Breast epithelium (tissue), 3 donors: ENCODE measurements at regions not wholly inside any gene's neighbourhood (a gene's known extent, or its start where the extent isn't known, plus 50 kb on each side); places are given as distances from the start of the nearest gene placed in this dataset.
"Not testable (repeated sequence)": the region's sequence is repeated elsewhere in the genome, so short reads cannot be mapped to it uniquely, and the experiment has no call there.

ENCODE experiments used
- POLR2A ChIP-seq: fragments of 450-650 bp; IDR thresholded peaks from one replicate; pipeline ENCODE4 v1.6.1; 2016; ENCODE audit warnings: antibody characterized with exemption, mild to moderate bottlenecking, moderate library complexity
- TF ChIP-seq, protein P1 (sequence below), 3 donors: fragments of 450-650 bp; IDR thresholded peaks; one replicate each; pipeline ENCODE4 v1.5.1; 2016 to 2017; ENCODE audit warnings: antibody characterized with exemption in 3 of 3, mild to moderate bottlenecking in 3 of 3, moderate library complexity in 3 of 3

DNA sequence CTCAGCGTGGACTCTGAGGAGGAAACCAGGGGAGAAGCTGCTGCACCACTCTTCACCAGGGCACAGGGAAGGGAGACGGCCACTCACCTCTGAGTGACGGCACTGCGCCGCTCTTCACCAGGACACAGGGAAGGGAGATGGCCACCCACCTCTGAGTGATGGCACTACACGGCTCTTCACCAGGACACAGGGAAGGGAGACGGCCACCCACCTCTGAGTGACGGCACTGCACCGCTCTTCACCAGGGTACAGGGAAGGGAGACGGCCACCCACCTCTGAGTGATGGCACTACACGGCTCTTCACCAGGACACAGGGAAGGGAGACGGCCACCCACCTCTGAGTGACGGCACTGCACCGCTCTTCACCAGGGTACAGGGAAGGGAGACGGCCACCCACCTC lies 102.5 kb downstream of the GOLGA6L6 start:
- TF ChIP-seq, protein P1, sequence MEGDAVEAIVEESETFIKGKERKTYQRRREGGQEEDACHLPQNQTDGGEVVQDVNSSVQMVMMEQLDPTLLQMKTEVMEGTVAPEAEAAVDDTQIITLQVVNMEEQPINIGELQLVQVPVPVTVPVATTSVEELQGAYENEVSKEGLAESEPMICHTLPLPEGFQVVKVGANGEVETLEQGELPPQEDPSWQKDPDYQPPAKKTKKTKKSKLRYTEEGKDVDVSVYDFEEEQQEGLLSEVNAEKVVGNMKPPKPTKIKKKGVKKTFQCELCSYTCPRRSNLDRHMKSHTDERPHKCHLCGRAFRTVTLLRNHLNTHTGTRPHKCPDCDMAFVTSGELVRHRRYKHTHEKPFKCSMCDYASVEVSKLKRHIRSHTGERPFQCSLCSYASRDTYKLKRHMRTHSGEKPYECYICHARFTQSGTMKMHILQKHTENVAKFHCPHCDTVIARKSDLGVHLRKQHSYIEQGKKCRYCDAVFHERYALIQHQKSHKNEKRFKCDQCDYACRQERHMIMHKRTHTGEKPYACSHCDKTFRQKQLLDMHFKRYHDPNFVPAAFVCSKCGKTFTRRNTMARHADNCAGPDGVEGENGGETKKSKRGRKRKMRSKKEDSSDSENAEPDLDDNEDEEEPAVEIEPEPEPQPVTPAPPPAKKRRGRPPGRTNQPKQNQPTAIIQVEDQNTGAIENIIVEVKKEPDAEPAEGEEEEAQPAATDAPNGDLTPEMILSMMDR (IDR thresholded peaks at IDR 0.05) = not testable (repeated sequence)
- TF ChIP-seq POLR2A = not testable (repeated sequence)
